ENCODE measurements at regions not wholly inside any gene's neighbourhood (a gene's known extent, or its start where the extent isn't known, plus 50 kb on each side); places are given as distances from the start of the nearest gene placed in this dataset.
"Not testable (repeated sequence)": the region's sequence is repeated elsewhere in the genome, so short reads cannot be mapped to it uniquely, and the experiment has no call there.

DNA sequence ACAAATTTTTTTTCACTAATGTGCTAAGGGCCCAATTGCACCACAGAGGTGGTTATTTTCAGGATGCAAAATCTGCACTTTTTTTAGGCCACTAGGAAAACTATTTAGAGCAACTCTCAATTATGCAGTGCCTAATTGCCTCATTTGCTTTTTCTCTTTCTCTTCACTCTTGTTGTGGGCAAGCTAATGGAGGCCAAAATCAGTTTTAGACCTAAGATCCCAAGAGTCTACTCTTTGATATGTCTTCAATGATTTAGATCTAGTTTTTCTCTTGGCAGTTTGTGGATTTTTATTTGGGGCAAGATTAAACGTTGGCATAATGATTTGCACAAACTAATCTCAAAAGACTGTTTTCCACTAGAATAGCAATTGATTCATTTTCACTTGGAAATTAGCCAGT lies 1996.9 kb downstream of the LRRC4C start:
- in situ Hi-C loops (cut with MboI; ENCODE audit: low sequenced_read_pairs), result no loop called here

DNA sequence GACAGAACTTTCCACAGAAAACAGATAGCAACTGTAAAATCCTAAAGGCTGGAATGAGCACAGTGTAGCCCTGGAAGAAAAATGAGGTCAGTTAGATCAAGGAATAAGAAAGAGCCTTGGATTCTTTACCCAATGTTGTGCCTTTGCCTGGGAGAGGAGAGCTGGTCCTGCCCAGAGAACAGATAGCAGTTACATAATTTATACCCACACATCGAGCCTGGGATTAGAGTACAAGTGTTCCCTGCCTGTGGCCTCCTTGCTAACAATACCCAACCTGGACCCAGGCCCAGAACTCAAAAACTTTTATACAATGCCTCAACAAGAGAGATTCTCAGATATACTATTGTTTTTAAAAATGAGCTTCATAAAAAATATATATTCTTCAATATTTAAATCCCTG lies 1998.4 kb downstream of the LRRC4C start:
- in situ Hi-C loops (cut with MboI; ENCODE audit: low sequenced_read_pairs), result no loop called here

DNA sequence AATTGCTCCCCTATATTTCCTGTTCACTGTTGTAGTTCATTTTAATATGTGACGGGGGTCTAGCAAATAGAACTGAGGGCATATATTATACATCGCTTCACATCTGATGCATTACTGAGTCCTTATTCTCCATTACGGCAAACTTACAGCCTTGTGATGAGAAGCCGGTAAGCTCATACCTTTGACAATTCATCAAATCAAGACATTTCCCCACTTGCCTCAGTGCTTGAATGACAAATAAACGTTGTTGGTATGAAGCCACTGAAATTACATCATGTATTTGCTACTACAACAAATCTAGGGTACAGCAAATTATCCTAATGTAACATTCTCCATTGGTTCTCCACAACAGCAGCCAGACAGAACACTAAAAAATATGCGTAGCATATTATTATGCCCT lies 1999.8 kb downstream of the LRRC4C start:
- in situ Hi-C loops (cut with MboI; ENCODE audit: low sequenced_read_pairs), result no loop called here

DNA sequence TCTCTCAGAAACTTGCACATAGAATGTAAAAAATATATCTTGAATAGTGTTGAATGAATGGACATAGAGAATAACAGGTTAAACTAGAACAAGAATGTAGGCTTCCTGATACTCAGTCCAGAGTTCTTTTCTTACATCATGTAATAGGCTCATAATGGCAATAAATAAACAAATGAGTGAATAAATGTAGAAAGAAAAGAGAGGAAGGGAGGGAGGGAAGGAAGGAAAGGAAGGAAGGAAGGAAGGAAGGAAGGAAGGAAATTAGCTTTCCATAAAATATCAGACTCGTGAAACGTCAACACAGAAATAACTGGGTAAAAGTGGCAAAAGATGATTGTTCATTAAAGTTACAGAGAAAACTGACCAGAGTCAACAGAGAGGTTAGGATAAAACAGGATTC lies 2001.0 kb downstream of the LRRC4C start:
- in situ Hi-C loops (cut with MboI; ENCODE audit: low sequenced_read_pairs), result no loop called here

DNA sequence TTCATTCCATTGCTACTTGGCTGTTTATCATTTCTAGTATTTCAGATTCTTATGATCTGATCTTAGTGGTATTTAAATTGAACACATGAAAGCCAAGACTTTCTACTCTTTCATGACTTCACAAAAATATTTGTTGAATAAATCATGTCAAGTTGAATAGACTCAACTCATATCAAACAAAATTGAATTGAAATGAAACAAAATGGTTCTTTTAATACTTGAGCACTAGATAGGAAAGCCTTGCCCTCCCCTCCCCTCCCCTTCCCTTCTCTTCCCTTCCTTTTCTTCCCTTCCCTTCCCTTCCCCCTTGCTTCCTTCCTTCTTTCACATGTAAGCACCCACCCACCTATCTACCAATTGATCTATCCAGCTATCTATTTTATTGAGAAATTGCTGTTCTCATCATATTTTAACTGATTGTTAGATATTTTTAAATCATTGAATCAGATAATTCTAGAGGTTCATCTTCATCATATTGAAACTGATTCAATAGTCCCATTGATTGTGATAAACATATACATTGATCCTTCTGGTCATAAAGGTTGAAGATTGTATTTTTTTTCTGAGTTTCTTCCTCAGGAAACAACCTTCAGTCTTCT lies 2015.9 kb downstream of the LRRC4C start:
- in situ Hi-C loops (cut with MboI; ENCODE audit: low sequenced_read_pairs), result no loop called here

DNA sequence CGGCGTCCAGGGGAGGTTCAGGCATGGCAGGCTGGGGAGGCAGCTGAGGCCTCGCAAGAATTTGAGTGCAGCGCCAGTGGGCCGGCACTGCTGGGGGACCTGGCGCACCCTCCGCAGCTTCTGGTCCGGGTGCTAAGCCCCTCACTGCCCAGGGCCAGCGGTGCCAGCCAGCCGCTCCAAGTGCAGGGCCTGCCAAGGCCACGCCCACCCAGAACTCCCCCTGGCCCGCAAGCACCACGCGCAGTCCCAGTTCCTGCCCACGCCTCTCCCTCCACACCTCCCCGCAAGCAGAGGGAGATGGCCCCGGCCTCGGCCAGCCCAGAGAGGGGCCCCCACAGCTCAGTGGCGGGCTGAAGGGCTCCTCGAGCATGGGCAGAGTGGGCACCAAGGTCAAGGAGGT lies 2017.3 kb downstream of the LRRC4C start:
- in situ Hi-C loops (cut with MboI; ENCODE audit: low sequenced_read_pairs), result no loop called here

DNA sequence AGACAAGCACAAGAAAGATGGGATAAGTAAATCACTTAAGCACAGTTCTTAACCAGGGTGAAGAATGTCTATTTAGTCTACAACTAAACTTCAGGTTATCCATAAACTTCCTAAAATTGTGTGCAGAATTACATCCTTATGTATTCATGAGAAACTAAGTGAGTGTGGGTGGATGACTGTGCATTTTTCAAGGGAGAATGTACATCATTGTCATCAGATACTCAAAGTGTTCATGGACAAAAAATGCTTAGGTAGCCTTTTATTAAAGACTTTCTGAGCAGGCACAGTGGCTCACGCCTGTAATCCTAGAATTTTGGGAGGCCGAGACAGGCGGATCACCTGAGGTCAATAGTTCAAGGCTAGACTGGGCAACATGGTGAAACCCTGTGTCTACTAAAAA lies 2023.8 kb downstream of the LRRC4C start:
- in situ Hi-C loops (cut with MboI; ENCODE audit: low sequenced_read_pairs), result no loop called here

DNA sequence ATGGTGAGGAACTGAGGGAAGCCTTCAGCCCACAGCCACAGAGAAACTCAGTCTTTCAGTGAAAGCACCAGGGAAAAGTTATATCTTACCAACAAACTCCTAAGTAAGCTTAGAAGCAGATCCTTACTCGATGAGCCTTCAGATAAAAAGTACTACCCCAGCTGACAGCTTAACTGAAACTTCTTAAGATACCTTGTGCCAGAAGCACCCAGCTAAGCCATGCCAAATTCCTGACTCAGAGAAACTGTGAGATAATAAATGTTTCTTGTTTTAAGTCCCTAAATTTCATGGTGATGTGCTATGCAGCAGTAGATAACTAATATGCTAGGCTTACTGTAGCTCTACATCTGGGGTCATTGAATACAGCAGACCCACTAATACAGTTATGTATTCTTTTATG lies 2025.0 kb downstream of the LRRC4C start:
- in situ Hi-C loops (cut with MboI; ENCODE audit: low sequenced_read_pairs), result no loop called here

DNA sequence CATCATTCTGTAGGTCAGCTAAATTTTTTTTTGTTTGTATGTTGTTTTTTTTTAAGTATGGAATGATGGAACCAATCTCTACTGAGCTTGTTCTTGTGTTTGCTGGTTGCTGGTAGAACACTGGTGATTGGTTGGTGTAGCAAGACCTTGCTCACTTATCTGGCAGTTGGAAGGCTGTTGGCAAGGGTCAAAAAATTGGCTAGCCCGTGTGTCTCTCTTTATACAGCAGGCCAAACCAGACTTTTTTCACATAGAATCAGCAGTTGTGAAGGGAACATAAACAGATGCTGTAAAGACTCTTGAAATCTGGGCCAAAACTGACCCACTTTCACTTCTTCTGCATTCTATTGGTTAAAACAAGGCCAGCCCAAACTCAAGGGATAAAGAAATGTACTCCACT lies 2026.5 kb downstream of the LRRC4C start:
- in situ Hi-C loops (cut with MboI; ENCODE audit: low sequenced_read_pairs), result no loop called here

DNA sequence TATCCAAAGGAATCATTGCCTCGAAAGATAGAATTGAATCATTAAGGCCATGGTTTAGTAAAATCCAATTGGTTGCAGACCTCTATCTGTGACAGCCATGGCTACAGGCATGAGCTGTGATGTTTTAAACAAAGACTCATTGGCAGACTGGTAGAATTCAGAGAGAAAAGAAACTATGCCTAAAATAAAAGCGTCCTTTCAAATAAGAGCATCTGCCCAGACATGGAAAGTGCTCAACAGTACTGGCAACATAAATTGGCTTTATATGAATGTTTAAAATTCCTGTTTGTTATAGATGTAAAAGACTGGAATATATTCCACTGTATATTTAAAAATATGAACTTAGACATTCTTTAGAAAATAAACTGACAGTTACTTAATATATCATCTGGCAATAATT lies 2034.2 kb downstream of the LRRC4C start:
- in situ Hi-C loops (cut with MboI; ENCODE audit: low sequenced_read_pairs), result no loop called here

DNA sequence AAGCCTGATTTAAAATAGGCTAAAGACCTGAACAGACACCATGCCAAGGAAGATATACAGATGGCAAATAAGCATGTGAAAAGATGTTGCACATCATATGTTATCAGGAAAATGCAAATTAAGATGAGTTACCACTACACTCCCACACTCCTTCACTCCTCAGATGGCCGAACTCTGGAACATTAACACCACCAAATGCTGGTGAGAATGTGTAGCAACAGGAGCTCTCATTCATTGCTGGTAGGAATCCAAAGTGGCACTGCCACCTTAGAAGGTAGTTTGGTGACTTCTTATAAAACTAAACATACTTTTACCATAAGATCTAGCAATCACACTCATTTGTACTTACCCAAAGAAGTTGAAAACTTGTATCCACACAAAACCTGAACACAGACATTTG lies 2047.3 kb downstream of the LRRC4C start:
- in situ Hi-C loops (cut with MboI; ENCODE audit: low sequenced_read_pairs), result no loop called here

DNA sequence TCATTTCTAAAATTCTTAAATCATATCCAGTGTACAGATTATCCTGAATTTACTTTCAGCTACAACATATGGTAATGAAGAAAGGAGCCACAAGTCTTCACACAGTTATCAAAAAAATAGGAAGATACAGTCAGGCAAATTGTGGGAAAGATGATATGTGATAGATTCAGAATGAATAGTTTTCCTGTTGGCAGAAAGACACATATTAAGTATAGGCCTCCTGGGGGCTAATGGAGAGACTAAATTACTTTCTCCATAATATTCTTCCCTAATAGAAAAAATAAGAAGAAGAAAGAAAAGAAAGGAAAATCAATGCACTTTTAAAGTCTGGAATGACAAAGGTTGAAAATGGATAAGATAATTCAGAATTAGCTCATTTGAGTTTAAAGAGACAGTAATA lies 2073.5 kb downstream of the LRRC4C start:
- in situ Hi-C loops (cut with MboI; ENCODE audit: low sequenced_read_pairs), result no loop called here

DNA sequence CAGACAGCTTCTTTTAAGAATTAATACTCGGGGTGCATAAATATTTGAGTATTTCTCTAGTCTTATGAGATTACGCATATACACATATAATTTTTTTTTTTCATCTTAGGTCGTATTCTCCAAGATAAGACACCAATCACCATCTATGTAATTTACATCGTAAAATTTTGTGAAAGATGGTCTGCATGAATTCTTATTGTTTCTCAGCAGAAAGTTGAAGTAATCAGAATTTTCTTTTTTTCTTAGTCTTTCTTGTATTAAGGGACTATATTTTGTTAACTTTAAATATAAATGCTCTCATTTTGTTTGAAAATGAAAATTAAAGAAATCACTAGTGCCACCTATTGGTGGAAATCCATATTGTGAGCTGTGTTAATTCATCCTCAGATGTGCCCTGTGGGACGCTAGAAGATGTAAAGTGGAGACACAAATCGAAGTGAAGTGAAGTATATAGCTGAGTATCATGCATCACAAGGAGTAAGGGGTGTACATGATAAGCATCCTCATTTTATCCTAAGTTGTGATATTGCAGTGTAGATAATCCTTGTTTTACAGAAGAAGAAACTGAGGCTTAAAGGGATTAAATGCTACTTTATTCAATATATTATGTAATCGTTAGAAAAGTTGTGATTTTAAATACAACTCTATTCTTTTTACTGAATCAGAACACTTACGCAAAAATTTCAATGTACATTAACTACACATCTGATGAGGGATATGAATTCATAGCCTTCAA lies 2084.3 kb downstream of the LRRC4C start:
- in situ Hi-C loops (cut with MboI; ENCODE audit: low sequenced_read_pairs), result no loop called here

DNA sequence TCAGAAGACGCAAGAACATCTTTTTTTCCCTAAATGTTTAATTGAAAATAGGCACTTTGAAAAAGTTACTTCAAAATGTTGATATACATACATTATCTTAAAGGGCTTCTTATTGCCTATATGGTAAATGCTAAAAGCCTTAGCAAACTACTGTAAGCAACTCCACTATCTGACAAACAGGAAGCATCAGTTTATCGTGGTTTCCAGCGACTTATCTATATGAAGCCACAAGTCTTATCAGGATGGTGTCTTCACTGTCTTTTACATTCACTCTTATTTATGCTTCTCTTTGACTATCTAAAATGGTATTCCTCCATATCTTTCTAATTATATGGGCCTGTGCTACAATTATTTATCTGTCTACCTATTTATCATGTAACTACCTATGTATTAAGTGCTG lies 2091.9 kb downstream of the LRRC4C start:
- in situ Hi-C loops (cut with MboI; ENCODE audit: low sequenced_read_pairs), result no loop called here

DNA sequence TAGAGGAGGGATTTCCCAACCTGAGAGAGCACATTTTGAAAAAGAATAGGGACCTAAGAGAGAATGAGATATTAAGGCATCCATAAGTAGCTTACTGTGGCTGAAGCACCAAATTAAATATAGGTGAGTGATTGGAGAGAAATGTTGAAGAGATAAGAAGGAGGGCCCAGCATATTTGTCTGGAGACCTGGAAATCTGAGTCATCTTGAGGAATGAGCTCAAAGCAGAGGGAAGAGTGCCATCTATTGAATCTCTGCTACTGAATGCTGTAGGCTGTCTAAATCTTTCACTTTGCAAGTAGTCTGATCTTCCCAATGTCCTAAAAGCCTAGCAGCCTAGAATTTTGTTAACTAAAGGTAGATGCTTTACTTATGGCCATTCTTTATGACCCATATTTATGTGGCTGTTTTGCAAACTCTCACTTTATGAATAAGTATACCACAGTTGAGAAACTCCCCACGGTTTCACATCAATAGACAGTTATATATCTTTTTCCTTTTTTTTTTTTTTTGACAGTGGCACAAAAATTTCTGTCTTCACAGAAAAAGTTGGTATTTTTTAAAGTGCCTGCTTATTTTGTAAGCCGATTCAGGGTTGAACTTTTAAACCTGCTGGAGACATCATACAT lies 2093.5 kb downstream of the LRRC4C start:
- in situ Hi-C loops (cut with MboI; ENCODE audit: low sequenced_read_pairs), result no loop called here

DNA sequence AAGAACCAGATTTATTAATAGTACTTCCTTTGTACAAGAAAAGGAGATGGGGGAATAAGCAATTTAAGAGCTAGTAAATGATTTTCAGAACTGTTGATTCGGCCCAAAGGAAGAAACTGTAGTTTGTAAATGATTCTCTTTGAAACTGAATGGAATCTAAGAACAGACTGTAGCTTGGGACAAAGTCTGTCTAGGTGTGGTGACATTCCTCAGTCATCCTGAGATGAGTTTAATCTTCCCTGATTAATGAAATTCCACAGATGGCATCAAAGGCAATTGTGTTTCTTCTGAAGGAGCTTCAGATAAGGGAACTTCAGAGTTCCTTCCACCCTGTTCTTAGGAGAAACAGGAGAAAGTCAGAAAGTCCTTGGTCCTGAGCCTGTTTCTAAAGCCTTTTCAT lies 2095.9 kb downstream of the LRRC4C start:
- in situ Hi-C loops (cut with MboI; ENCODE audit: low sequenced_read_pairs), result no loop called here

DNA sequence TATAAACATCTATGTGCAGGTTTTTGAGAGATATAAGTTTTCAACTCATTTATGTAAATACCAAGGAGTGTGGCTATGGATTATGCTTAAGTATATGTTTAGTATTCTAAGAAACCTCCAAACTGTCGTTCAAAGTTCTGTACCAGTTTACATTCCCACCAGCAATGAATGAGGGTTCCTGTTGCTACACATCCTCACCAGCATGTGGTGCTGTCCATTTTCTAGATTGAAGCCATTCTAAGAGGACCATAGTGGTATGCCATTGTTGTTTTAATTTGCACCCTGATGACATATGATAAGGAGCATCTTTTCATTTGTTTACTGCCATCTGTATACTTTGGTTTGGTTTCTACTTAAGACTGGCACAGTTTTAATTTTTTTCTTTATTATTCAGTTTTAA lies 2097.9 kb downstream of the LRRC4C start:
- in situ Hi-C loops (cut with MboI; ENCODE audit: low sequenced_read_pairs), result no loop called here

DNA sequence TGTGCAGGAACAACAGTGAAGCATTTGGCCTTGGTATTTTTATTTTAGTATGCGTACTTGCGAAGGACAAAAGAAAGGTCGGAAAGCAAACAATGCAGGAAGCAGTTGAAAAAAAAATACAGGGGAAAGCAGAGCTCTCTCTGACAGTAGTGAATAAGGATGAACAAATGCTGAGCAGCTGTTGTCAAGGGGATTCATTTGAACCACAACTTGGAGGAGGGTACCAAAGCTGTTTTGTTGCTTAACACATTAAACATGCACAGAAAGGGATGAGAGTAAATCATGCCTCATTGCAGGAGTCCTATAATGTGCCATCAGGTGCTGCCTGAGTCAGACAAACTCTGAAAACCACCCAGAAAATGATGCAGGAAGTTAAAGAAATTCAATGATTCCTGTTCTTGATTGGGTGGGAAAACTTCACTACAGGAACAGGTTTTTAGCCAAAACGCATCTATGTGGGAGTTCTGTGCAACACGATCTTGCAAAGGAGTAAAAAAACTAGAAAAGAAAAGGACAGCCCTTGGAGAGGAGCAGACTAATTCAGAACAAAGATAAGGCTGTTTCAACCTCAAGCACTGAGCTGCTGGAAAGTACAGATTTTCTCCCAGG lies 2113.5 kb downstream of the LRRC4C start:
- in situ Hi-C loops (cut with MboI; ENCODE audit: low sequenced_read_pairs), result no loop called here

DNA sequence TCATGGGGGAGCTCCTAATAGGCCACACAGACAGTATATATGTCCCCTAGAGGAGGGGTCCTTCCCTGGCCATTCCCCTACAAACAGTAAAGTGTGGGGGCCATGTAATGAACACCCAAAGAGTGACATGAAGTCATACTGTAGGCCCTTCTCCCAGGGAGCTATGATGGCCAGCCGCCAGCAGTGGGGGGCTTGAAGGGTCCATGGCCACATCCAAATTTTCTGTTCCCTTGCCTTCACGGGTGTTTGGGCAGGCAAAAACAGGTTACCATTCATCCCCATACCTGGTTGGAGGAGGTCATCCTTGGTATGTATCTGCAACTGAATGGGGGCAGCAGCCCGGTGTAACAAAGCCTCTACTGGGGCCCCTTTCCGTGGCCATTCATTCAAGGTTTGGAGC lies 2118.0 kb downstream of the LRRC4C start:
- in situ Hi-C loops (cut with MboI; ENCODE audit: low sequenced_read_pairs), result no loop called here

DNA sequence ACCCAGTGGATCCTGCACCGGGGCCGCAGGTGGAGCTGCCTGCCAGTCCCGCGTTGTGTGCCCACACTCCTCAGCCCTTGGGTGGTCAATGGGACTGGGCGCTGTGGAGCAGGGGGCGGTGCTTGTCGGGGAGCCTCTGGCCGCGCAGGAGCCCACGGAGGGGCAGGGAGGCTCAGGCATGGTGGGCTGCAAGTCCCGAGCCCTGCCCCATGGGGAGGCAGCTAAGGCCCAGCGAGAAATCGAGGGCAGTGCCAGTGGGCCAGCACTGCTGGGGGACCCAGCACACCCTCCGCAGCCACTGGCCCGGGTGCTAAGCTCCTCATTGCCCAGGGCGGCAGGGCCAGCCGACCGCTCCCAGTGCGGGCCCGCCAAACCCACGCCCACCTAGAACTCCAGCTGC lies 2126.4 kb downstream of the LRRC4C start:
- in situ Hi-C loops (cut with MboI; ENCODE audit: low sequenced_read_pairs), result not testable (repeated sequence)

DNA sequence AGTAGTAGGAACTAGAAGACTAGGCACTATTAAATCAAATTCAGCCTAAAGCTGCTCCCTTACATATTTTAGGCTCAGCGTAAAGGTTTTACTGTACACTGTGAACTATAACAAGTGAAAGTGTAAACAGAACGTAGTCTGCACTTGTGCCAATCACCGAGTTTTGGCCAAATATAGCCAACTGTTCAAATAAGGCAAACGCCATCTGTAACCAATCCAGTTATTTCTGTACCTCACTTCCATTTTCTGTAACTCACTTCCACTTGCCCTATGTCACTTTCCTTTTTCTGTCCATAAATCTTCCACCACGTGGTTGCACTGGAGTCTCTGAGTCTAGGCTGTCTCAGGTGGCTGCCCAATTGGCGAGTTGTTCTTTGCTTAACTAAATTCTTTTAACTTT lies 2132.2 kb downstream of the LRRC4C start:
- in situ Hi-C loops (cut with MboI; ENCODE audit: low sequenced_read_pairs), result no loop called here

DNA sequence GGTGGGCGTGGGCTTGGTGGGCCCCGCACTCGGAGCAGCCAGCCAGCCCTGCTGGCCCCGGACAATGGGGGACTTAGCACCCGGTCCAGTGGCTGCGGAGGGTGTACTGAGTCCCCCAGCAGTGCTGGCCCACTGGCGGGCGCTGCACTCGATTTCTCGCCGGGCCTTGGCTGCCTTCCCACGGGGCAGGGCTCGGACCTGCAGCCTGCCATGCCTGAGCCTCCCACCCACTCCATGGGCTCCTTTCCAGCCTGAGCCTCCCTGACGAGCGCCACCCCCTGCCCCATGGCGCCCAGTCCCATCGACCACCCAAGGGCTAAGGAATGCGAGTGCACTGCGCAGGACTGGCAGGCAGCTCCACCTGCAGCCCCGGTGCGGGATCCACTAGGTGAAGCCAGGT lies 2147.6 kb downstream of the LRRC4C start:
- in situ Hi-C loops (cut with MboI; ENCODE audit: low sequenced_read_pairs), result not testable (repeated sequence)
